ENCODE measurements at regions not wholly inside any gene's neighbourhood (a gene's known extent, or its start where the extent isn't known, plus 50 kb on each side); places are given as distances from the start of the nearest gene placed in this dataset.

GRCh38 chr3:182349051-182349450 is 444.3 kb upstream of the ATP11B start:
- CTCF ChIA-PET = no interaction called here
- no peak for TF ChIP-seq POLR2A (IDR thresholded peaks at IDR 0.05; ENCODE audit: low read depth, low read length)
- no peak for TF ChIP-seq CTCF (IDR thresholded peaks at IDR 0.05; ENCODE audit: extremely low read depth in 1 of 2, insufficient read depth in 1 of 2, low read depth in 1 of 2, low read length in 2 of 2)
- no peak for TF ChIP-seq GATA2 (IDR thresholded peaks at IDR 0.05; ENCODE audit: insufficient read depth, insufficient read length, low read depth, low read length)
- no peak for TF ChIP-seq FOS (IDR thresholded peaks at IDR 0.05; ENCODE audit: borderline replicate concordance, insufficient read depth, low read length)
- no peak for TF ChIP-seq EZH2 (IDR thresholded peaks at IDR 0.05; ENCODE audit: borderline replicate concordance, low read depth, low read length, severe bottlenecking)
- TF ChIP-seq MAX (IDR thresholded peaks at IDR 0.05; ENCODE audit: insufficient read depth, insufficient read length) = no peak
- no peak for TF ChIP-seq POLR2AphosphoS5 (IDR thresholded peaks at IDR 0.05; ENCODE audit: insufficient read depth, low read depth, low read length)
- TF ChIP-seq MYC (IDR thresholded peaks at IDR 0.05; ENCODE audit: low read depth, low read length) = no peak
- no peak for TF ChIP-seq JUN (IDR thresholded peaks at IDR 0.05; ENCODE audit: borderline replicate concordance, insufficient read depth, insufficient read length, low read depth)
- Histone ChIP-seq H3K27ac (ENCODE audit: insufficient read depth, low read depth, low read length) (no peak overlapping the region), H3K27me3 (ENCODE audit: control insufficient read depth in 2 of 2, insufficient read depth in 2 of 2, low read length in 2 of 2) (no peaks in the 10 kb centered on the region), H3K36me3 (ENCODE audit: control insufficient read depth in 2 of 2, extremely low read depth in 1 of 2, insufficient read depth in 2 of 2, low read length in 2 of 2) (no peaks in the 10 kb centered on the region), H3K4me3 (replicated peaks in 1 of 3; ENCODE audit: insufficient read depth in 1 of 3, low read depth in 1 of 3, low read length in 3 of 3) (no peak overlapping the region), H3K4me1 (ENCODE audit: control insufficient read depth, extremely low read depth, insufficient read depth, low read length) (no peaks in the 10 kb centered on the region), H3K9me3 (replicated peaks; ENCODE audit: control insufficient read depth, insufficient read depth, low read length) (no peaks in the 10 kb centered on the region), H3K79me2 (ENCODE audit: control insufficient read depth, insufficient read depth, low read length) (no peaks in the 10 kb centered on the region), H3K4me2 (ENCODE audit: insufficient read depth, low read length) (no peak overlapping the region), H4K20me1 (replicated peaks; ENCODE audit: control insufficient read depth, extremely low read depth, insufficient read depth, low read length) (no peaks in the 10 kb centered on the region), H3K9ac (replicated peaks; ENCODE audit: extremely low read depth, insufficient read depth, low read length) (no peak overlapping the region), H2AFZ (ENCODE audit: low read depth, low read length) (no peak overlapping the region), H3K9me1 (replicated peaks; ENCODE audit: control insufficient read depth, extremely low read depth, insufficient read depth, low read length) (no peaks in the 10 kb centered on the region)
- DNase-seq (ENCODE audit: low read depth, low spot score) (no peak), FAIRE-seq (no peak)
- POLR2A ChIA-PET = no interaction called here
- dilution Hi-C loops (cut with MboI; ENCODE audit: extremely low pct_ligation_motif_present, low sequenced_read_pairs) = no loop called here
- intact Hi-C loops (cut with micrococcal nuclease) = no loop called here
- BruUV-seq (replicated peaks) = no TSS peak
